Activated naive CD8-positive, alpha-beta T cell treated with anti-CD3 and anti-CD28 coated beads for 36 hours (primary cell): ENCODE measurements at regions not wholly inside any gene's neighbourhood (a gene's known extent, or its start where the extent isn't known, plus 50 kb on each side); places are given as distances from the start of the nearest gene placed in this dataset.

Experiments
- DNase-seq: peaks from one replicate; pipeline ENCODE4 v3.0.0; 2021
- H3K27ac Mint-ChIP-seq: one replicate; pipeline ENCODE4 v1.8.0; 2022; ENCODE audit warnings: mild to moderate bottlenecking, moderate library complexity, mixed read lengths
- H3K27me3 Mint-ChIP-seq: one replicate; pipeline ENCODE4 v1.8.0; 2022; ENCODE audit warnings: mild to moderate bottlenecking, mixed read lengths
- H3K36me3 Mint-ChIP-seq: one replicate; pipeline ENCODE4 v1.8.0; 2021; ENCODE audit warnings: mild to moderate bottlenecking, mixed read lengths
- H3K4me1 Mint-ChIP-seq: one replicate; pipeline ENCODE4 v1.8.0; 2021; ENCODE audit warnings: mixed read lengths
- H3K4me3 Mint-ChIP-seq: one replicate; pipeline ENCODE4 v1.8.0; 2022; ENCODE audit warnings: mild to moderate bottlenecking, moderate library complexity, mixed read lengths
- H3K9me3 Mint-ChIP-seq: one replicate; pipeline ENCODE4 v1.8.0; 2022; ENCODE audit warnings: mixed read lengths

- DNase-seq: no peak
- Mint-ChIP-seq H3K9me3 (no peaks in the 10 kb centered on the region), H3K27ac (no peak overlapping the region), H3K27me3 (peaks cover 18% of the 10 kb centered on the region), H3K4me3 (no peak overlapping the region), H3K4me1 (peaks cover 3% of the 10 kb centered on the region), H3K36me3 (peaks cover 1% of the 10 kb centered on the region)
Observed at GRCh38 chr9:113646946-113647914, 183.7 kb downstream of the RGS3 start.

- no peaks in the 10 kb centered on the region for H3K9me3 Mint-ChIP-seq
- peaks cover 1% of the 10 kb centered on the region for H3K36me3 Mint-ChIP-seq
- no peak for DNase-seq
- peaks cover 15% of the 10 kb centered on the region for H3K27me3 Mint-ChIP-seq
- H3K27ac Mint-ChIP-seq: no peak overlapping the region
- H3K4me1 Mint-ChIP-seq: peaks cover 3% of the 10 kb centered on the region
- no peak overlapping the region for H3K4me3 Mint-ChIP-seq
Observed at GRCh38 chr9:113648048-113648447, 184.5 kb downstream of the RGS3 start.

GRCh38 chr9:113648586-113648985, 185.1 kb downstream of the RGS3 start:
- Mint-ChIP-seq H3K27ac (no peak overlapping the region), H3K36me3 (no peaks in the 10 kb centered on the region)
- no peak for DNase-seq

DNA sequence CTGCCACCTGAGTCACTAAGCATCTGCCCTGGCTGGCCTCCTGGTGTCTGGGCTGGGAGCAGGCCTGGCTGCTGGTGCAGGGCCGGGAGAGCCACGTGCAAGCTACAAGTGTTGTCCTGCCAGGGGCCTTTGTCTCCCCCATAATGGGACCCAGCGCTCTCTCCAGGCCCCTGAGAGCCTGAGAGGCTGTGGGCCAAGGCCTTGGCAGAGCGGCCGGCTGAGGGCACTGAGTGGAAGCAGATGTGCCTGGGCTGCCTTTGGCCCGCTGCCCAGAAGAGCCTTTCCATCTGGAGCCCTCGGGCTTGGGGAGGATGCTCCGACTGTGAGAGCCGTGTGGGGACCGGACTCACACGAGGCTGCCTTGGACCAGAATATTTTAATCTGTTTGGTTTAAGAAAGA, 185.5 kb downstream of the RGS3 start:
- H3K4me1 Mint-ChIP-seq: peaks cover 3% of the 10 kb centered on the region
- H3K36me3 Mint-ChIP-seq: no peaks in the 10 kb centered on the region
- no peaks in the 10 kb centered on the region for H3K9me3 Mint-ChIP-seq
- no peak overlapping the region for H3K4me3 Mint-ChIP-seq
- no peak overlapping the region for H3K27ac Mint-ChIP-seq
- DNase-seq: no peak
- peaks cover 7% of the 10 kb centered on the region for H3K27me3 Mint-ChIP-seq

More at GRCh38 chr9:113648586-113648985, 185.1 kb downstream of the RGS3 start:
- no peak overlapping the region for H3K4me3 Mint-ChIP-seq
- H3K9me3 Mint-ChIP-seq: no peaks in the 10 kb centered on the region
- peaks cover 3% of the 10 kb centered on the region for H3K4me1 Mint-ChIP-seq
- H3K27me3 Mint-ChIP-seq: peaks cover 11% of the 10 kb centered on the region

GRCh38 chr9:113649855-113650206, 186.3 kb downstream of the RGS3 start:
- Mint-ChIP-seq H3K4me1 (peaks cover 3% of the 10 kb centered on the region), H3K36me3 (no peaks in the 10 kb centered on the region), H3K9me3 (no peaks in the 10 kb centered on the region), H3K27ac (no peak overlapping the region), H3K4me3 (no peak overlapping the region), H3K27me3 (peaks cover 4% of the 10 kb centered on the region)
- DNase-seq: no peak

DNA sequence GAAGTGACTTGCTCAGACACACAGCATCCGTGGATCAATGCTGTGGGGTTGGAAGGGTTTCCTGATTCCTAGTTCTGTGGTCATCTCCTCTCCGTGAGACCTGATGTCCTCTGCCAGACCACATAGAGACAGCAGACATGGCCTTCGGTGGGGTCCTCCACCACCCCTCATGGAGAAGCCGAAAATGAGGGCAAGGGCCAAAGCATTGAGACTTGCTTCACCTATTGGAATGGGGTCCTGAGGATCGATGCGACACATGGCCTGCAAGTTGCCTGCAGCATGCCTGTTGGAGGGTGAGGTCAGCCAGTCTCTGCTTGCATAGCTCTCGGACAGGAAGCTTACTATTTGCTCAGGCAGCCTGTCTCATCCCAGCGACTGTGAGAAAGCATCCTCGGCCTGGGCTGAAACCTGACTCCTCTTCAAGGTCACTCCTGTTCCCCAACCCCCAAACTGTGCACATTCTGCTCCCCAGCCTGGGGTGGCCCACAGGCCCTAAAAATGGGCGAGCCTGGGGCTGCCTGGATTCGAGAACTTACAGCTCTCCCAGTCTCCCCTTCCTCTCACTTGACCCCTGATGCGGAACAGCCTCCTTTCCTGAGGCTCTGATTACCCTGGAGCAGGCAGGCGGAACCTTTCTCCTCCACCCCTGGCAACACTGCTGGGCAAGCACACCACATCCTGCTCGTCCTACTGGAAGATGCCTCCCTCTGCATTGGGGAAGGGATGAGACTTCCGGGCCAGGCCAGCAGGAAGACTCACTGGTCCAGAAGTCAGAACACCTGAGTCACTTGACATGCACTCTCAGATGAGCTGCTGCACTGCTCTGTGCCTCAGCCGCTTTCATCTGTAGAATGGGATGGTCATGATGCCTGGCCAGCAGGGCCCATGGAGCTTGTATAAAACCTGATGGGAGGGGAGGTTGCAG, 186.9 kb downstream of the RGS3 start:
- peaks cover 7% of the 10 kb centered on the region for H3K4me1 Mint-ChIP-seq
- DNase-seq: no peak
- no peak overlapping the region for H3K4me3 Mint-ChIP-seq
- no peak overlapping the region for H3K27ac Mint-ChIP-seq
- H3K9me3 Mint-ChIP-seq: no peaks in the 10 kb centered on the region
- no peaks in the 10 kb centered on the region for H3K36me3 Mint-ChIP-seq
- peaks cover 4% of the 10 kb centered on the region for H3K27me3 Mint-ChIP-seq

DNA sequence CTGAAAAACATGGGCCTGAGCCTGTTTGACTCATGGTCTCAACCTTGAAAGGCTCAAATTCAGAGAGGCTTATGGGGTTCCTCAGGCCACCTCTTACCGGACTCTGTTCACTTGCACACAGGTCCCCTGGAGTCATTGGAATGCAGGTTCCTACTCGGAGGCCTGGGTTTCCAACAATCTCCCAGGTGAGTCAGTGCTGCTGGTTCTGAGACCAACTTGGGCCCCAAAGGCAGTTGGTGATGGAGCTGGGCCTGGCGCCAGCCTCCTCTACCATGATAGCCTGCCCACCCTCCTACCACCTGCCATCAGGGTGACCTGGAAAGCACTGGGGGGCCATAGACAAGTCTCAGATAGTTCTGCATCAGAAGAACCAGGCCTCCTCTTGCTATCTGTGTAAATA, 188.4 kb downstream of the RGS3 start:
- Mint-ChIP-seq H3K27ac (no peak overlapping the region), H3K27me3 (no peaks in the 10 kb centered on the region)

DNA sequence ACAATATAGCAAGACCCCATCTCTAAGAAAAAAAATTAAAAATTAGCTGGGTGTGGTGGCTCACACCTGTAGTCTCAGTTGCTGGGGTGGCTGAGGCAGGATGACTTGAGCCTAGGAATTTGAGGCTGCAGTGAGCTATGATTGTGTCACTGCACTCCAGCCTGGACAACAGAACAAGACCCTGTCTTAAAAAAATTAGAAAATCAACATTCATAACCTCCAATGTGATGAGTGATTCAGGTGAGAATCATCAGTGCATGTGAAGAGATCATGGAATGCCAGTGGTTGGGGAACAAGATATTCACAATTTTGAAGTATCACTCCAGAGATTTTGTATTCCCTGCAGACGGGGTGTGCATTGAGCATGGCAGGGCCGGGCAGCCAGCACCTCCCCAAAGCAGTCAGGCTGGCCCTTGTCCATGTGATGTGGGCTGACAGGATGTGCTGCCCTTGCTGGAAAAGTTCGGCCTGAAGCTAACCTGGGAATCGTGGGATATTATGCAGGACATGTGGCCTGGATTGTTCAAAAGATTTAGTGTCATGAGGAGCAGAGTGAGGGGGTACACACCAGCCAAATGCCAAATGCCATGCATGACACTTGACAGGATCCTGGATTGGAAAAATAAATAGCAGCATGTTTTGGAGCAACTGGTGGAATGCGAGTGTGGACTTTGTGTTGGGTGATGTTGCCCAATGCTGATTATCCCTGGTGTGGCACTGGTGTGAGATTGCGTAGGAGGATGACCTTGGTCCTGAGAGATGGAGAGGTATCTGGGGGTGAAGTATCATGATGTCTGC, 189.0 kb downstream of the RGS3 start:
- H3K9me3 Mint-ChIP-seq: no peaks in the 10 kb centered on the region
- no peak for DNase-seq
- peaks cover 8% of the 10 kb centered on the region for H3K4me1 Mint-ChIP-seq
- H3K27me3 Mint-ChIP-seq: no peaks in the 10 kb centered on the region
- no peak overlapping the region for H3K4me3 Mint-ChIP-seq
- H3K36me3 Mint-ChIP-seq: no peaks in the 10 kb centered on the region
- no peak overlapping the region for H3K27ac Mint-ChIP-seq

More for the DNA sequence above, 188.4 kb downstream of the RGS3 start:
- no peaks in the 10 kb centered on the region for H3K36me3 Mint-ChIP-seq
- DNase-seq: no peak
- H3K4me3 Mint-ChIP-seq: no peak overlapping the region
- peaks cover 8% of the 10 kb centered on the region for H3K4me1 Mint-ChIP-seq
- H3K9me3 Mint-ChIP-seq: no peaks in the 10 kb centered on the region

- Mint-ChIP-seq H3K4me1 (peaks cover 8% of the 10 kb centered on the region), H3K9me3 (no peaks in the 10 kb centered on the region), H3K27ac (no peak overlapping the region), H3K4me3 (no peak overlapping the region), H3K27me3 (no peaks in the 10 kb centered on the region), H3K36me3 (no peaks in the 10 kb centered on the region)
- no peak for DNase-seq
Observed at GRCh38 chr9:113653746-113654604, 190.4 kb downstream of the RGS3 start.

- no peaks in the 10 kb centered on the region for H3K36me3 Mint-ChIP-seq
- H3K9me3 Mint-ChIP-seq: no peaks in the 10 kb centered on the region
- peaks cover 8% of the 10 kb centered on the region for H3K4me1 Mint-ChIP-seq
- H3K4me3 Mint-ChIP-seq: no peak overlapping the region
- no peaks in the 10 kb centered on the region for H3K27me3 Mint-ChIP-seq
- no peak for DNase-seq
- H3K27ac Mint-ChIP-seq: no peak overlapping the region
Observed at GRCh38 chr9:113654605-113655428, 191.3 kb downstream of the RGS3 start.

DNA sequence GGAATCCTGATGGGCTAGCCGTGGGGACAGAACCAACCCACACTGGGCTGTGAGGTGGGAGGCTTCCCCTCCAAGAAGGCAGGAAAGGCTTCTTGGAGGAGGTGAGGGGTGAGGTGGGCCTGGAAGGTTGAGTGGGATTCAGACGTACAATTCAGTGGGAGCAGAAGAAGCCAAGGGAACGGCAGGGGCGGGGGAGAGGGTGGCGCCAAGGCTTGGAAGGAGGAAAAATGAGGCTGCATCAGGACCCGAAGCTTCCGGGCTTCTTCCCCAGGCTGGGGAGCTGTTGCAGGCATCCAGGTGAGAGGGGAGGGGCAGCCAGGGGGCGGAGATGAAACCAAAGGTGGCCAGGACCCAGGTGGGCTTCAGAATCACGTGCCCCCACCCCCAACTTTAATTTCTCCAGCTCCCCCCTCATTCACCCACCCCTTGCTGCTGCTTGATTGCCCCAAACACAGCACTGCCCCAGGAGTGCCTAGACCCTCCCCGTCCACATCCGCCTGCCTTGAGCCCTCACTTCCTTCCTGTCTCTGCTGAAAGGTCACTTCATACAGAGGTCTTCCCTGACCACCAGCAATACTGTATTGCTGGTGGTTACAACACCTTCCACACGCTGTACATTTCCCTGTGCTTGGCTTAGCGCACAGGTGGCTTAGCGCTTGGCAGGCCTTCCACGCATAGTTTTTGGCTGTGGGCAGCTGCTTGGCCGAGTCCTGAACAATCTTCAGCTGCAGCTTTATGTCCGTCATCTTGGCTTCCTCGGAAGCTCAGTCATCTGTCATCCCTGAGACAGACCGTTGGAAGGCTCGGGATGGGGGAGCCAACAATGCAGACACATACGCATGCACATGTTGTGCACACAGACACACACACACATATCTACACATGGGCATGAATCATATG, 193.5 kb downstream of the RGS3 start:
- no peak for DNase-seq
- Mint-ChIP-seq H3K27me3 (peaks cover 7% of the 10 kb centered on the region), H3K27ac (no peak overlapping the region), H3K4me1 (peaks cover 5% of the 10 kb centered on the region), H3K9me3 (no peaks in the 10 kb centered on the region), H3K36me3 (no peaks in the 10 kb centered on the region), H3K4me3 (no peak overlapping the region)

GRCh38 chr9:113657765-113658544, 194.4 kb downstream of the RGS3 start:
- Mint-ChIP-seq H3K4me1 (peaks cover 5% of the 10 kb centered on the region), H3K4me3 (no peak overlapping the region), H3K27ac (no peak overlapping the region)

More at GRCh38 chr9:113657765-113658544, 194.4 kb downstream of the RGS3 start:
- peaks cover 8% of the 10 kb centered on the region for H3K27me3 Mint-ChIP-seq
- no peaks in the 10 kb centered on the region for H3K9me3 Mint-ChIP-seq
- DNase-seq: peak; percentile 74
- no peaks in the 10 kb centered on the region for H3K36me3 Mint-ChIP-seq
